ENCODE measurements at regions not wholly inside any gene's neighbourhood (a gene's known extent, or its start where the extent isn't known, plus 50 kb on each side); places are given as distances from the start of the nearest gene placed in this dataset.

- intact Hi-C loops (cut with micrococcal nuclease): no loop called here
- Mint-ChIP-seq H3K36me3 (ENCODE audit: low read depth) (no peaks in the 10 kb centered on the region), H3K27ac (no peak overlapping the region), H3K9me3 (no peaks in the 10 kb centered on the region), H3K27me3 (ENCODE audit: low read depth) (peaks cover 3% of the 10 kb centered on the region), H3K4me1 (ENCODE audit: low read depth) (no peaks in the 10 kb centered on the region), H3K4me3 (no peak overlapping the region)
- CTCF ChIA-PET: interaction anchor here (0.5 kb wide), 1 partner anchor 791 kb away, joined by 3 read pairs; no protein-coding TSS in a partner anchor
- DNase-seq: no peak
Measured at GRCh38 chr4:149108626-149109025, 666.4 kb upstream of the NR3C2 start.

GRCh38 chr4:149102765-149103164, 660.6 kb upstream of the NR3C2 start:
- intact Hi-C loops (cut with micrococcal nuclease): no loop called here
- CTCF ChIA-PET: no interaction called here
- H3K27ac Mint-ChIP-seq: no peak overlapping the region

GRCh38 chr4:149101649-149102048, 659.4 kb upstream of the NR3C2 start:
- no peak overlapping the region for H3K4me3 Mint-ChIP-seq
- H3K9me3 Mint-ChIP-seq: no peaks in the 10 kb centered on the region
- no peak overlapping the region for H3K27ac Mint-ChIP-seq
- H3K36me3 Mint-ChIP-seq (ENCODE audit: low read depth): no peaks in the 10 kb centered on the region
- H3K4me1 Mint-ChIP-seq (ENCODE audit: low read depth): no peaks in the 10 kb centered on the region
- no peak for DNase-seq
- intact Hi-C loops (cut with micrococcal nuclease): no loop called here
- CTCF ChIA-PET: no interaction called here
- H3K27me3 Mint-ChIP-seq (ENCODE audit: low read depth): peaks cover 3% of the 10 kb centered on the region

More at GRCh38 chr4:149102765-149103164, 660.6 kb upstream of the NR3C2 start:
- Mint-ChIP-seq H3K4me1 (ENCODE audit: low read depth) (no peaks in the 10 kb centered on the region), H3K27me3 (ENCODE audit: low read depth) (peaks cover 3% of the 10 kb centered on the region), H3K4me3 (no peak overlapping the region), H3K9me3 (no peaks in the 10 kb centered on the region), H3K36me3 (ENCODE audit: low read depth) (no peaks in the 10 kb centered on the region)
- DNase-seq: no peak

- H3K4me3 Mint-ChIP-seq: no peak overlapping the region
- peaks cover 5% of the 10 kb centered on the region for H3K27me3 Mint-ChIP-seq (ENCODE audit: low read depth)
- H3K36me3 Mint-ChIP-seq (ENCODE audit: low read depth): peaks cover 2% of the 10 kb centered on the region
- no peaks in the 10 kb centered on the region for H3K4me1 Mint-ChIP-seq (ENCODE audit: low read depth)
- intact Hi-C loops (cut with micrococcal nuclease): no loop called here
- DNase-seq: no peak
- no peak overlapping the region for H3K27ac Mint-ChIP-seq
- peaks cover 3% of the 10 kb centered on the region for H3K9me3 Mint-ChIP-seq
- CTCF ChIA-PET: no interaction called here
Measured at GRCh38 chr4:149095811-149096210, 653.6 kb upstream of the NR3C2 start.

GRCh38 chr4:149095001-149095400, 652.8 kb upstream of the NR3C2 start:
- no peak overlapping the region for H3K27ac Mint-ChIP-seq

GRCh38 chr4:149084144-149084543, 641.9 kb upstream of the NR3C2 start:
- no peaks in the 10 kb centered on the region for H3K36me3 Mint-ChIP-seq (ENCODE audit: low read depth)
- CTCF ChIA-PET: no interaction called here
- H3K27ac Mint-ChIP-seq: no peak overlapping the region
- peaks cover 3% of the 10 kb centered on the region for H3K9me3 Mint-ChIP-seq
- no peak for DNase-seq
- intact Hi-C loops (cut with micrococcal nuclease): no loop called here
- peaks cover 2% of the 10 kb centered on the region for H3K27me3 Mint-ChIP-seq (ENCODE audit: low read depth)
- H3K4me3 Mint-ChIP-seq: no peak overlapping the region
- no peaks in the 10 kb centered on the region for H3K4me1 Mint-ChIP-seq (ENCODE audit: low read depth)

More at GRCh38 chr4:149095001-149095400, 652.8 kb upstream of the NR3C2 start:
- Mint-ChIP-seq H3K9me3 (peaks cover 3% of the 10 kb centered on the region), H3K27me3 (ENCODE audit: low read depth) (peaks cover 3% of the 10 kb centered on the region), H3K4me1 (ENCODE audit: low read depth) (no peaks in the 10 kb centered on the region), H3K36me3 (ENCODE audit: low read depth) (peaks cover 2% of the 10 kb centered on the region), H3K4me3 (no peak overlapping the region)
- intact Hi-C loops (cut with micrococcal nuclease): no loop called here
- DNase-seq: no peak
- CTCF ChIA-PET: no interaction called here

GRCh38 chr4:149077181-149077580, 635.0 kb upstream of the NR3C2 start:
- DNase-seq: no peak
- Mint-ChIP-seq H3K27ac (no peak overlapping the region), H3K4me1 (ENCODE audit: low read depth) (no peaks in the 10 kb centered on the region), H3K27me3 (ENCODE audit: low read depth) (peaks cover 4% of the 10 kb centered on the region), H3K36me3 (ENCODE audit: low read depth) (no peaks in the 10 kb centered on the region), H3K4me3 (no peak overlapping the region), H3K9me3 (peaks cover 3% of the 10 kb centered on the region)
- intact Hi-C loops (cut with micrococcal nuclease): no loop called here
- CTCF ChIA-PET: no interaction called here

- CTCF ChIA-PET: interaction anchor here (0.6 kb wide), 2 partner anchors 887 to 1141 kb away, joined by 3 read pairs; no protein-coding TSS in a partner anchor
- H3K36me3 Mint-ChIP-seq (ENCODE audit: low read depth): no peaks in the 10 kb centered on the region
- H3K4me1 Mint-ChIP-seq (ENCODE audit: low read depth): no peaks in the 10 kb centered on the region
- H3K27ac Mint-ChIP-seq: no peak overlapping the region
- H3K9me3 Mint-ChIP-seq: peaks cover 3% of the 10 kb centered on the region
- H3K4me3 Mint-ChIP-seq: no peak overlapping the region
- peaks cover 4% of the 10 kb centered on the region for H3K27me3 Mint-ChIP-seq (ENCODE audit: low read depth)
- DNase-seq: no peak
- intact Hi-C loops (cut with micrococcal nuclease): no loop called here
Measured at GRCh38 chr4:149076401-149076800, 634.2 kb upstream of the NR3C2 start.

GRCh38 chr4:149072384-149072783, 630.2 kb upstream of the NR3C2 start:
- intact Hi-C loops (cut with micrococcal nuclease): no loop called here
- no peaks in the 10 kb centered on the region for H3K4me1 Mint-ChIP-seq (ENCODE audit: low read depth)
- CTCF ChIA-PET: no interaction called here
- H3K4me3 Mint-ChIP-seq: no peak overlapping the region
- no peaks in the 10 kb centered on the region for H3K36me3 Mint-ChIP-seq (ENCODE audit: low read depth)
- DNase-seq: no peak
- peaks cover 2% of the 10 kb centered on the region for H3K27me3 Mint-ChIP-seq (ENCODE audit: low read depth)
- H3K9me3 Mint-ChIP-seq: peaks cover 7% of the 10 kb centered on the region
- H3K27ac Mint-ChIP-seq: no peak overlapping the region

GRCh38 chr4:149065753-149066152, 623.5 kb upstream of the NR3C2 start:
- CTCF ChIA-PET: no interaction called here
- intact Hi-C loops (cut with micrococcal nuclease): no loop called here
- Mint-ChIP-seq H3K4me3 (no peak overlapping the region), H3K36me3 (ENCODE audit: low read depth) (no peaks in the 10 kb centered on the region), H3K27ac (no peak overlapping the region), H3K4me1 (ENCODE audit: low read depth) (no peaks in the 10 kb centered on the region), H3K27me3 (ENCODE audit: low read depth) (peaks cover 15% of the 10 kb centered on the region), H3K9me3 (peaks cover 8% of the 10 kb centered on the region)
- DNase-seq: no peak

- no peaks in the 10 kb centered on the region for H3K36me3 Mint-ChIP-seq (ENCODE audit: low read depth)
- H3K27me3 Mint-ChIP-seq (ENCODE audit: low read depth): peaks cover 15% of the 10 kb centered on the region
- H3K4me3 Mint-ChIP-seq: no peak overlapping the region
- intact Hi-C loops (cut with micrococcal nuclease): no loop called here
- CTCF ChIA-PET: no interaction called here
- H3K9me3 Mint-ChIP-seq: peaks cover 4% of the 10 kb centered on the region
- H3K4me1 Mint-ChIP-seq (ENCODE audit: low read depth): no peaks in the 10 kb centered on the region
- H3K27ac Mint-ChIP-seq: no peak overlapping the region
- DNase-seq: no peak
Measured at GRCh38 chr4:149062997-149063396, 620.8 kb upstream of the NR3C2 start.

- intact Hi-C loops (cut with micrococcal nuclease): no loop called here
- DNase-seq: no peak
- peaks cover 4% of the 10 kb centered on the region for H3K27me3 Mint-ChIP-seq (ENCODE audit: low read depth)
- CTCF ChIA-PET: interaction anchor here (0.7 kb wide), 1 partner anchor 9 kb away, joined by 3 read pairs; no protein-coding TSS in a partner anchor
- H3K27ac Mint-ChIP-seq: no peak overlapping the region
- no peaks in the 10 kb centered on the region for H3K4me1 Mint-ChIP-seq (ENCODE audit: low read depth)
- H3K9me3 Mint-ChIP-seq: no peaks in the 10 kb centered on the region
- H3K36me3 Mint-ChIP-seq (ENCODE audit: low read depth): no peaks in the 10 kb centered on the region
- no peak overlapping the region for H3K4me3 Mint-ChIP-seq
Measured at GRCh38 chr4:149057594-149057993, 615.4 kb upstream of the NR3C2 start.

- Mint-ChIP-seq H3K36me3 (ENCODE audit: low read depth) (no peaks in the 10 kb centered on the region), H3K9me3 (no peaks in the 10 kb centered on the region), H3K4me1 (ENCODE audit: low read depth) (no peaks in the 10 kb centered on the region), H3K4me3 (no peak overlapping the region), H3K27ac (no peak overlapping the region), H3K27me3 (ENCODE audit: low read depth) (peaks cover 7% of the 10 kb centered on the region)
- no peak for DNase-seq
- CTCF ChIA-PET: no interaction called here
- intact Hi-C loops (cut with micrococcal nuclease): no loop called here
Measured at GRCh38 chr4:149056615-149057014, 614.4 kb upstream of the NR3C2 start.

- H3K4me3 Mint-ChIP-seq: no peak overlapping the region
- no peak overlapping the region for H3K27ac Mint-ChIP-seq
- DNase-seq: no peak
- H3K36me3 Mint-ChIP-seq (ENCODE audit: low read depth): no peaks in the 10 kb centered on the region
- CTCF ChIA-PET: no interaction called here
- no peaks in the 10 kb centered on the region for H3K4me1 Mint-ChIP-seq (ENCODE audit: low read depth)
- H3K27me3 Mint-ChIP-seq (ENCODE audit: low read depth): peaks cover 7% of the 10 kb centered on the region
- no peaks in the 10 kb centered on the region for H3K9me3 Mint-ChIP-seq
- intact Hi-C loops (cut with micrococcal nuclease): no loop called here
Measured at GRCh38 chr4:149055624-149056023, 613.4 kb upstream of the NR3C2 start.
